GM23338 (cell line): ENCODE measurements at regions not wholly inside any gene's neighbourhood (a gene's known extent, or its start where the extent isn't known, plus 50 kb on each side); places are given as distances from the start of the nearest gene placed in this dataset.

ENCODE experiments used
- ATAC-seq: fragments of 200-7000 bp; cut with Tn5 transposase; 3 replicates; pipeline ENCODE4 v1.9.1; 2020
- DNase-seq: peaks from one replicate; pipeline ENCODE4 v3.0.0-alpha.2; 2015; ENCODE audit warnings: low spot score
- H2AFZ ChIP-seq: fragments of 200-600 bp; sonication (generic); 2 replicates; pipeline ENCODE4 v1.8.0; 2016; ENCODE audit warnings: antibody characterized with exemption, mild to moderate bottlenecking, moderate library complexity
- H3F3A ChIP-seq: fragments of 200-600 bp; sonication (generic); replicated peaks from 2 replicates; pipeline ENCODE4 v1.8.0; 2017; ENCODE audit warnings: antibody characterized with exemption, mixed run types, low read depth
- H3K27ac ChIP-seq: fragments of 200-600 bp; sonication (generic); 2 replicates; pipeline ENCODE4 v1.6.1; 2016; ENCODE audit warnings: low read depth
- H3K27me3 ChIP-seq: fragments of 200-600 bp; sonication (generic); 2 replicates; pipeline ENCODE4 v1.8.0; 2016; ENCODE audit warnings: mild to moderate bottlenecking, mixed run types, moderate library complexity; ENCODE audit not compliant: insufficient read depth
- H3K36me3 ChIP-seq: fragments of 200-600 bp; sonication (generic); 2 replicates; pipeline ENCODE4 v1.8.0; 2016; ENCODE audit warnings: mild to moderate bottlenecking; ENCODE audit not compliant: insufficient read depth
- H3K4me1 ChIP-seq: fragments of 200-600 bp; sonication (generic); 2 replicates; pipeline ENCODE4 v1.8.0; 2016; ENCODE audit warnings: mild to moderate bottlenecking, moderate library complexity; ENCODE audit not compliant: insufficient read depth
- H3K4me2 ChIP-seq: fragments of 200-600 bp; sonication (generic); 2 replicates; pipeline ENCODE4 v1.7.1; 2017; ENCODE audit warnings: mixed run types
- H3K4me3 ChIP-seq: fragments of 200-600 bp; sonication (generic); 2 replicates; pipeline ENCODE4 v1.6.1; 2016; ENCODE audit warnings: mixed run types
- H3K79me2 ChIP-seq: fragments of 200-600 bp; sonication (generic); replicated peaks from 2 replicates; pipeline ENCODE4 v1.8.0; 2017; ENCODE audit warnings: mild to moderate bottlenecking; ENCODE audit not compliant: insufficient read depth
- H3K9me2 ChIP-seq: fragments of 200-600 bp; sonication (generic); 2 replicates; pipeline ENCODE4 v1.8.0; 2017; ENCODE audit not compliant: insufficient read depth
- H4K20me1 ChIP-seq: fragments of 200-600 bp; sonication (generic); replicated peaks from 2 replicates; pipeline ENCODE4 v1.8.0; 2017; ENCODE audit warnings: mild to moderate bottlenecking; ENCODE audit not compliant: insufficient read depth
- H3K27ac Mint-ChIP-seq: 2 replicates; pipeline ENCODE4 v1.8.0; 2020; ENCODE audit warnings: inconsistent platforms, mild to moderate bottlenecking, moderate library complexity, mixed read lengths
- H3K27me3 Mint-ChIP-seq: 3 replicates; pipeline ENCODE4 v1.8.0; 2022; ENCODE audit warnings: low read depth, mild to moderate bottlenecking, moderate library complexity, mixed read lengths, inconsistent platforms; ENCODE audit not compliant: insufficient read depth, poor library complexity
- H3K36me3 Mint-ChIP-seq: 3 replicates; pipeline ENCODE4 v1.8.0; 2021; ENCODE audit warnings: low read depth, mild to moderate bottlenecking, inconsistent platforms, moderate library complexity, mixed read lengths
- H3K4me1 Mint-ChIP-seq: 3 replicates; pipeline ENCODE4 v1.8.0; 2020; ENCODE audit warnings: mild to moderate bottlenecking, inconsistent platforms, mixed read lengths
- H3K4me3 Mint-ChIP-seq: 3 replicates; pipeline ENCODE4 v1.8.0; 2021; ENCODE audit warnings: moderate library complexity, mild to moderate bottlenecking, inconsistent platforms, mixed read lengths
- H3K9me3 Mint-ChIP-seq: 3 replicates; pipeline ENCODE4 v1.8.0; 2020; ENCODE audit warnings: moderate library complexity, mild to moderate bottlenecking, inconsistent platforms, mixed read lengths
- CREB1 ChIP-seq: fragments of 250-450 bp; sonication (Bioruptor Pico); IDR thresholded peaks from 2 replicates; pipeline ENCODE4 v1.5.0; 2020; ENCODE audit warnings: low read depth, mild to moderate bottlenecking, moderate library complexity
- EZH2 ChIP-seq: fragments of 200-600 bp; sonication (generic); IDR thresholded peaks from one replicate; pipeline ENCODE4 v1.8.0; 2017; ENCODE audit warnings: antibody characterized with exemption, mild to moderate bottlenecking, low read depth; ENCODE audit not compliant: unreplicated experiment
- JUNB ChIP-seq: IDR thresholded peaks from one replicate; pipeline ENCODE4 v1.6.1; 2016; ENCODE audit warnings: antibody characterized with exemption; ENCODE audit not compliant: unreplicated experiment
- NANOG ChIP-seq: IDR thresholded peaks from 2 replicates; pipeline ENCODE4 v1.6.1; 2016; ENCODE audit warnings: antibody characterized with exemption, borderline replicate concordance
- POLR2AphosphoS5 ChIP-seq: IDR thresholded peaks from 2 replicates; pipeline ENCODE4 v1.6.1; 2016; ENCODE audit warnings: antibody characterized with exemption, low read depth
- ZNF114 ChIP-seq: fragments of 250-450 bp; sonication (Bioruptor Pico); IDR thresholded peaks from 2 replicates; pipeline ENCODE4 v1.5.0; 2020; ENCODE audit warnings: mild to moderate bottlenecking, moderate library complexity
- ZNF331 ChIP-seq: fragments of 250-450 bp; sonication (Bioruptor Pico); IDR thresholded peaks from 2 replicates; pipeline ENCODE4 v1.5.0; 2020; ENCODE audit warnings: low read depth, mild to moderate bottlenecking, moderate library complexity
- TF ChIP-seq, protein P1 (sequence below): IDR thresholded peaks from one replicate; pipeline ENCODE4 v1.6.1; 2018; ENCODE audit warnings: antibody characterized with exemption; ENCODE audit not compliant: unreplicated experiment
- TF ChIP-seq, protein P2 (sequence below): fragments of 250-450 bp; sonication (Bioruptor Pico); IDR thresholded peaks from 2 replicates; pipeline ENCODE4 v1.5.0; 2020; ENCODE audit warnings: mild to moderate bottlenecking, moderate library complexity

DNA sequence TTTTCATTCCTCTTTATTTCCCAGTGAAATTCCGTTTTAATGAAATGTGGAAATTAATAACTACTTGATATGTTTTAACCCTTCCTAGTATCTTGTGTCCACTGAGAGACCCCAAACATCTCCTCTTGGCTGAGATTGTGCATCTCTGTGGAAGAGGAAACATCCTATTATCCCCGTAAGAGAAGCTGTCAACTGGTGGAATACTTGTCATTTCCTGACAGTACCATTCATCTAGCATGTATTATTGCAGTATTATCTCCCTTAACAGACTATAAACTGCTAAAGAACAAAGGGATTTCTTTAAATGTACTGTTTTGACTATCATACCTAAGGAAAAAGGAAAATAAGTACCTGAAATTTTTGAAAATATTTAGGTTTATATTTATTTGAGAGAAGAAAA is 277.3 kb upstream of the SLC7A11 start (continued):
- TF ChIP-seq, protein P1, sequence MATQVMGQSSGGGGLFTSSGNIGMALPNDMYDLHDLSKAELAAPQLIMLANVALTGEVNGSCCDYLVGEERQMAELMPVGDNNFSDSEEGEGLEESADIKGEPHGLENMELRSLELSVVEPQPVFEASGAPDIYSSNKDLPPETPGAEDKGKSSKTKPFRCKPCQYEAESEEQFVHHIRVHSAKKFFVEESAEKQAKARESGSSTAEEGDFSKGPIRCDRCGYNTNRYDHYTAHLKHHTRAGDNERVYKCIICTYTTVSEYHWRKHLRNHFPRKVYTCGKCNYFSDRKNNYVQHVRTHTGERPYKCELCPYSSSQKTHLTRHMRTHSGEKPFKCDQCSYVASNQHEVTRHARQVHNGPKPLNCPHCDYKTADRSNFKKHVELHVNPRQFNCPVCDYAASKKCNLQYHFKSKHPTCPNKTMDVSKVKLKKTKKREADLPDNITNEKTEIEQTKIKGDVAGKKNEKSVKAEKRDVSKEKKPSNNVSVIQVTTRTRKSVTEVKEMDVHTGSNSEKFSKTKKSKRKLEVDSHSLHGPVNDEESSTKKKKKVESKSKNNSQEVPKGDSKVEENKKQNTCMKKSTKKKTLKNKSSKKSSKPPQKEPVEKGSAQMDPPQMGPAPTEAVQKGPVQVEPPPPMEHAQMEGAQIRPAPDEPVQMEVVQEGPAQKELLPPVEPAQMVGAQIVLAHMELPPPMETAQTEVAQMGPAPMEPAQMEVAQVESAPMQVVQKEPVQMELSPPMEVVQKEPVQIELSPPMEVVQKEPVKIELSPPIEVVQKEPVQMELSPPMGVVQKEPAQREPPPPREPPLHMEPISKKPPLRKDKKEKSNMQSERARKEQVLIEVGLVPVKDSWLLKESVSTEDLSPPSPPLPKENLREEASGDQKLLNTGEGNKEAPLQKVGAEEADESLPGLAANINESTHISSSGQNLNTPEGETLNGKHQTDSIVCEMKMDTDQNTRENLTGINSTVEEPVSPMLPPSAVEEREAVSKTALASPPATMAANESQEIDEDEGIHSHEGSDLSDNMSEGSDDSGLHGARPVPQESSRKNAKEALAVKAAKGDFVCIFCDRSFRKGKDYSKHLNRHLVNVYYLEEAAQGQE: no peak

DNA sequence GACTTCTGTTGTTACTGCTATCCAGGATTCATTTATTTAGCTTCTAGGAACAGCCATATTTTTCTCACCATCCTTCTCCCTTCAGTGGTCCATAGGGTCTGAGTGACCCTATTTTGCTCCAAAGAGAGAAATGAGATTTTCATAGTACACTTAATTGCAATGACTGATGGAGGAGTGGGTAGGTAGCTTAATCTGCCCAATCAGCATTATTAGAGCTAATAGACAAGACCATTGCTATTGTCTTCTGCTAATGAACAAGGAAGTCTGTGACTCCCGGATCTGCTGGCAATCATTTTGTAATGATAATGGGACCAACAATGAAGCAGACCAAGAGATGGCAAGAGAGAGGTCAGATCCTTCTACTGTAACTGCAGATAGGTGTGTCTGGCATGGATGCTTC is 271.4 kb upstream of the SLC7A11 start:
- H3K36me3 Mint-ChIP-seq: no peaks in the 10 kb centered on the region

DNA sequence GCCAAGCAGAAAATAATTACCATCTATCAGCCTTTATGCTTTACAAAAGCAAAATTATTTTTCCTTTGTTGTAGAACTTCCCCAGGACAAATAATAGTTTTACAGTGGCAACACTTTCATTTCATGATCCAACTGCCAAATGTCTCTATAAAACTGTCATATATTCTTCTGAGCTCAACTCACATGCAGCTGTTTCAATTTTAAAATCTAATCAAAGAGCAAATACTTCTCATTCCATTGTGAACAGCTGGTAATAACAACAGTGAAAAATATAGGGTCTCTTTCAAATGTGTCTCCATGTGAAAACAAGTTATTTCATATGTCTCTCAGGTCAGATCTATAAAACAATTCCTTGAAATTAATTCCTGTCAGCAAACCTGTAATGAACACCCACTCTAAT is 270.6 kb upstream of the SLC7A11 start:
- Mint-ChIP-seq H3K4me1 (no peaks in the 10 kb centered on the region), H3K27ac (no peak overlapping the region), H3K4me3 (no peak overlapping the region), H3K27me3 (no peaks in the 10 kb centered on the region), H3K9me3 (no peaks in the 10 kb centered on the region), H3K36me3 (no peaks in the 10 kb centered on the region)
- Histone ChIP-seq H3K36me3 (no peaks in the 10 kb centered on the region), H3K9me2 (0 out of 2 replicates have a peak, but pooled peaks cover 3% of the 10 kb centered on the region), H3K79me2 (no peaks in the 10 kb centered on the region), H2AFZ (no peak overlapping the region), H3F3A (no peaks in the 10 kb centered on the region), H3K27me3 (no peaks in the 10 kb centered on the region), H3K4me3 (no peak overlapping the region), H3K4me1 (no peaks in the 10 kb centered on the region), H3K27ac (no peak overlapping the region), H4K20me1 (no peaks in the 10 kb centered on the region), H3K4me2 (no peak overlapping the region)
- DNase-seq (no peak), ATAC-seq (no peak)
- TF ChIP-seq, protein P2, sequence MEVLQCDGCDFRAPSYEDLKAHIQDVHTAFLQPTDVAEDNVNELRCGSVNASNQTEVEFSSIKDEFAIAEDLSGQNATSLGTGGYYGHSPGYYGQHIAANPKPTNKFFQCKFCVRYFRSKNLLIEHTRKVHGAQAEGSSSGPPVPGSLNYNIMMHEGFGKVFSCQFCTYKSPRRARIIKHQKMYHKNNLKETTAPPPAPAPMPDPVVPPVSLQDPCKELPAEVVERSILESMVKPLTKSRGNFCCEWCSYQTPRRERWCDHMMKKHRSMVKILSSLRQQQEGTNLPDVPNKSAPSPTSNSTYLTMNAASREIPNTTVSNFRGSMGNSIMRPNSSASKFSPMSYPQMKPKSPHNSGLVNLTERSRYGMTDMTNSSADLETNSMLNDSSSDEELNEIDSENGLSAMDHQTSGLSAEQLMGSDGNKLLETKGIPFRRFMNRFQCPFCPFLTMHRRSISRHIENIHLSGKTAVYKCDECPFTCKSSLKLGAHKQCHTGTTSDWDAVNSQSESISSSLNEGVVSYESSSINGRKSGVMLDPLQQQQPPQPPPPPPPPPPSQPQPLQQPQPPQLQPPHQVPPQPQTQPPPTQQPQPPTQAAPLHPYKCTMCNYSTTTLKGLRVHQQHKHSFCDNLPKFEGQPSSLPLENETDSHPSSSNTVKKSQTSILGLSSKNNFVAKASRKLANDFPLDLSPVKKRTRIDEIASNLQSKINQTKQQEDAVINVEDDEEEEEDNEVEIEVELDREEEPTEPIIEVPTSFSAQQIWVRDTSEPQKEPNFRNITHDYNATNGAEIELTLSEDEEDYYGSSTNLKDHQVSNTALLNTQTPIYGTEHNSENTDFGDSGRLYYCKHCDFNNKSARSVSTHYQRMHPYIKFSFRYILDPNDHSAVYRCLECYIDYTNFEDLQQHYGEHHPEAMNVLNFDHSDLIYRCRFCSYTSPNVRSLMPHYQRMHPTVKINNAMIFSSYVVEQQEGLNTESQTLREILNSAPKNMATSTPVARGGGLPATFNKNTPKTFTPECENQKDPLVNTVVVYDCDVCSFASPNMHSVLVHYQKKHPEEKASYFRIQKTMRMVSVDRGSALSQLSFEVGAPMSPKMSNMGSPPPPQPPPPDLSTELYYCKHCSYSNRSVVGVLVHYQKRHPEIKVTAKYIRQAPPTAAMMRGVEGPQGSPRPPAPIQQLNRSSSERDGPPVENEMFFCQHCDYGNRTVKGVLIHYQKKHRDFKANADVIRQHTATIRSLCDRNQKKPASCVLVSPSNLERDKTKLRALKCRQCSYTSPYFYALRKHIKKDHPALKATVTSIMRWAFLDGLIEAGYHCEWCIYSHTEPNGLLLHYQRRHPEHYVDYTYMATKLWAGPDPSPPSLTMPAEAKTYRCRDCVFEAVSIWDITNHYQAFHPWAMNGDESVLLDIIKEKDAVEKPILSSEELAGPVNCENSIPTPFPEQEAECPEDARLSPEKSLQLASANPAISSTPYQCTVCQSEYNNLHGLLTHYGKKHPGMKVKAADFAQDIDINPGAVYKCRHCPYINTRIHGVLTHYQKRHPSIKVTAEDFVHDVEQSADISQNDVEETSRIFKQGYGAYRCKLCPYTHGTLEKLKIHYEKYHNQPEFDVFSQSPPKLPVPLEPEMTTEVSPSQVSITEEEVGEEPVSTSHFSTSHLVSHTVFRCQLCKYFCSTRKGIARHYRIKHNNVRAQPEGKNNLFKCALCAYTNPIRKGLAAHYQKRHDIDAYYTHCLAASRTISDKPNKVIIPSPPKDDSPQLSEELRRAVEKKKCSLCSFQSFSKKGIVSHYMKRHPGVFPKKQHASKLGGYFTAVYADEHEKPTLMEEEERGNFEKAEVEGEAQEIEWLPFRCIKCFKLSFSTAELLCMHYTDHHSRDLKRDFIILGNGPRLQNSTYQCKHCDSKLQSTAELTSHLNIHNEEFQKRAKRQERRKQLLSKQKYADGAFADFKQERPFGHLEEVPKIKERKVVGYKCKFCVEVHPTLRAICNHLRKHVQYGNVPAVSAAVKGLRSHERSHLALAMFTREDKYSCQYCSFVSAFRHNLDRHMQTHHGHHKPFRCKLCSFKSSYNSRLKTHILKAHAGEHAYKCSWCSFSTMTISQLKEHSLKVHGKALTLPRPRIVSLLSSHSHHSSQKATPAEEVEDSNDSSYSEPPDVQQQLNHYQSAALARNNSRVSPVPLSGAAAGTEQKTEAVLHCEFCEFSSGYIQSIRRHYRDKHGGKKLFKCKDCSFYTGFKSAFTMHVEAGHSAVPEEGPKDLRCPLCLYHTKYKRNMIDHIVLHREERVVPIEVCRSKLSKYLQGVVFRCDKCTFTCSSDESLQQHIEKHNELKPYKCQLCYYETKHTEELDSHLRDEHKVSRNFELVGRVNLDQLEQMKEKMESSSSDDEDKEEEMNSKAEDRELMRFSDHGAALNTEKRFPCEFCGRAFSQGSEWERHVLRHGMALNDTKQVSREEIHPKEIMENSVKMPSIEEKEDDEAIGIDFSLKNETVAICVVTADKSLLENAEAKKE (CRISPR knock-in tag): no peak
- TF ChIP-seq CREB1 (CRISPR knock-in tag) (no peak), EZH2 (no peak), JUNB (no peak), POLR2AphosphoS5 (no peak)
- TF ChIP-seq, protein P1: no peak

More for the DNA sequence above, 271.4 kb upstream of the SLC7A11 start:
- ATAC-seq: no peak
- Histone ChIP-seq H3F3A (no peaks in the 10 kb centered on the region), H3K9me2 (0 out of 2 replicates have a peak, but pooled peaks cover 3% of the 10 kb centered on the region), H3K4me3 (no peak overlapping the region), H3K27me3 (no peaks in the 10 kb centered on the region), H4K20me1 (no peaks in the 10 kb centered on the region), H3K27ac (no peak overlapping the region), H3K36me3 (no peaks in the 10 kb centered on the region), H2AFZ (no peak overlapping the region), H3K4me1 (no peaks in the 10 kb centered on the region), H3K79me2 (no peaks in the 10 kb centered on the region), H3K4me2 (no peak overlapping the region)
- TF ChIP-seq ZNF114: no peak
- TF ChIP-seq NANOG: no peak
- TF ChIP-seq ZNF331 (CRISPR knock-in tag): no peak
- H3K4me3 Mint-ChIP-seq: no peak overlapping the region
- no peak overlapping the region for H3K27ac Mint-ChIP-seq
- DNase-seq: no peak
- no peaks in the 10 kb centered on the region for H3K27me3 Mint-ChIP-seq
- no peaks in the 10 kb centered on the region for H3K4me1 Mint-ChIP-seq
- H3K9me3 Mint-ChIP-seq: no peaks in the 10 kb centered on the region
